GM19043 (cell line): ENCODE measurements at regions not wholly inside any gene's neighbourhood (a gene's known extent, or its start where the extent isn't known, plus 50 kb on each side); places are given as distances from the start of the nearest gene placed in this dataset.

Source experiments
- ATAC-seq: cut with Tn5 transposase; IDR thresholded peaks from one replicate; pipeline ENCODE4 v1.9.1; 2021; ENCODE audit warnings: low read depth; ENCODE audit not compliant: unreplicated experiment

- ATAC-seq, result no peak
Observed at GRCh38 chr2:195022508-195022830, 634.6 kb upstream of the SLC39A10 start.

GRCh38 chr2:195021711-195022507, 635.1 kb upstream of the SLC39A10 start:
- ATAC-seq, result peak; percentile 76

GRCh38 chr2:195018462-195018861, 638.6 kb upstream of the SLC39A10 start:
- no peak for ATAC-seq

GRCh38 chr2:195017890-195018289, 639.1 kb upstream of the SLC39A10 start:
- ATAC-seq, result no peak

- no peak for ATAC-seq
Observed at GRCh38 chr2:195016841-195017240, 640.2 kb upstream of the SLC39A10 start.

GRCh38 chr2:195009202-195009601, 647.8 kb upstream of the SLC39A10 start:
- no peak for ATAC-seq

GRCh38 chr2:195006856-195007255, 650.2 kb upstream of the SLC39A10 start:
- ATAC-seq, result no peak

- ATAC-seq, result no peak
Observed at GRCh38 chr2:195003881-195004471, 653.0 kb upstream of the SLC39A10 start.

GRCh38 chr2:195001924-195002323, 655.1 kb upstream of the SLC39A10 start:
- ATAC-seq, result no peak

- no peak for ATAC-seq
Observed at GRCh38 chr2:194999771-195000170, 657.3 kb upstream of the SLC39A10 start.

- ATAC-seq, result no peak
Observed at GRCh38 chr2:194992648-194993047, 664.4 kb upstream of the SLC39A10 start.

GRCh38 chr2:194985258-194985657, 671.8 kb upstream of the SLC39A10 start:
- no peak for ATAC-seq

GRCh38 chr2:194962254-194962653, 694.8 kb upstream of the SLC39A10 start:
- ATAC-seq, result no peak

GRCh38 chr2:194954218-194954617, 702.8 kb upstream of the SLC39A10 start:
- ATAC-seq, result no peak

GRCh38 chr2:194946826-194947225, 710.2 kb upstream of the SLC39A10 start:
- no peak for ATAC-seq

GRCh38 chr2:194938066-194938465, 719.0 kb upstream of the SLC39A10 start:
- ATAC-seq, result no peak

- no peak for ATAC-seq
Observed at GRCh38 chr2:194927489-194927888, 729.5 kb upstream of the SLC39A10 start.

GRCh38 chr2:194926873-194927272, 730.2 kb upstream of the SLC39A10 start:
- ATAC-seq, result no peak

GRCh38 chr2:194925742-194926141, 731.3 kb upstream of the SLC39A10 start:
- ATAC-seq, result no peak

GRCh38 chr2:194917519-194917918, 739.5 kb upstream of the SLC39A10 start:
- ATAC-seq, result no peak

GRCh38 chr2:194915485-194915884, 741.5 kb upstream of the SLC39A10 start:
- no peak for ATAC-seq

GRCh38 chr2:194907569-194907968, 749.5 kb upstream of the SLC39A10 start:
- no peak for ATAC-seq
